ENCODE measurements at regions not wholly inside any gene's neighbourhood (a gene's known extent, or its start where the extent isn't known, plus 50 kb on each side); places are given as distances from the start of the nearest gene placed in this dataset.
"Not testable (repeated sequence)": the region's sequence is repeated elsewhere in the genome, so short reads cannot be mapped to it uniquely, and the experiment has no call there.

- no peak for DNase-seq
These were observed 544.7 kb downstream of the NLGN4X start for GRCh38 chrX:5683996-5684395.

DNA sequence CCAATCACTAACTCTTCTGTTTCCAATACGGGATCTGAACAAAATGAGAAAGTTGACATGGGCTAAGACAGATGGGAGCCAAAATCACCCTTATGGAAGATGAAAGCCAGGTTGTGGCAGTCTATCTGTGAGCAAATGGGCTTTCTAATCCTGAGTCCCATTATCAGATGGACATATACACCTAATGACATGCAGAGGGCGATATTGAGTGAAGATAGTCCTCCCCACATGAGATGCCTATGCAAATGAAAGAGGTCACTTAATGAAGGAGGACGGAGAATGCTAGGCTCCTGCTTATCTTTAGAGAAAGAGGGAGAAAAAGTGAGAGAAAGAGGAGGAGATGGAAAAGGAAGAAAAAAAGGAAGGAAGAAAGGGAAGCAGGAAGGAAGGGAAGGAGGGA is 547.5 kb downstream of the NLGN4X start:
- DNase-seq: no peak

- no peak for DNase-seq
These were observed 554.6 kb downstream of the NLGN4X start for GRCh38 chrX:5674036-5674435.

DNA sequence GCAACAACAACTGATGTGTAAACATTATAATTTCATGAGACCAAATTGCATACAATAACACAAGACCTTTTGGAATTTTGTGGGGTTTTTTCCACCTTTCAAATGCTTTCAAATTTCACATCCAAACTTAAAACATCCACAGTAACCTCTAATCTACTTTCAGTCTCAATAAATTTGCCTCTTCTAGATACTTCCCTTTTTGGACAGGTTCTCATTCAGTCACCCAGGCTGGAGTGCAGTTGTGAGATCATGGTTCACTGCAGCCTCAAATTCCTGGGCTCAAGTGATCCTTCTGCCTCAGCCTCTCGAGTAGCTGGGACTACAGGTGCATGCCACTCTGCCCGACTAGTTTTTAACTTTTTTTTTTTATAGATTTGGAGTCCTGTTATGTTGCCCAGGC is 556.6 kb downstream of the NLGN4X start:
- DNase-seq: no peak

DNA sequence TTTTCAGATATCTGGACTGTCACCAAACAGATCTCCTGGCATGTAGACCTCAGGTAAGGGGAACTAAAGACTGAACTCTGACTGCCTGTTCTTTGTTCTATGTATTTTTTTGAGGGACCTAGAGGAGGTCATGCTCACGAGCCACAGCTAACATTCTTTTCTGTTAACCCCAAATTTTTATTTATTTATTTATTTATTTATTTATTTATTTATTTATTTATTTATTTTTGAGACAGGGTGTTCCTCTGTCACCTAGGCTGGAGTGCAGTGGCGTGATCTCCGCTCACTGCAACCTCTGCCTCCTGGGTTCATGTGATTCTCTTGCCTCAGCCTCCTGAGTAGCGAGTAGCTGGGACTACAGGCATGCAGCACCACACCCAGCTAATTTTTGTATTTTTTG is 562.0 kb downstream of the NLGN4X start:
- not testable (repeated sequence) for DNase-seq

DNA sequence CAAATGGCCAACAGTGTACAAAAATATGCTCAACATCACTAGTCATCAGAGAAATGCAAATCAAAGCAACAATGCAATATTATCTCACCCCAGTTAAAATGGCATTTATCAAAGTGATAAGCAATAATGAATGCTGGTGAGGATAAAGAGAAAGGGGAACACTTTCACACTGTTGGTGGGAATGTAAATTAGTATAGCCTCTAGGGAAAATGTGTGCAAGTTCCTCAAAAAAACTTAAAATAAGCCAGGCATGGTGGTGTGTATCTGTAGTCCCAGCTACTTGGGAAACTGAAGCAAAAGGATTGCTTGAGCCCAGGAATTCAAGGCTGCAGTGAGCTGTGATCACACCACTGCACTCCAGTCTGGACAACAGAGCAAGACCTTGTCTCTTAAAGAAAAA is 572.1 kb downstream of the NLGN4X start:
- DNase-seq: no peak

DNA sequence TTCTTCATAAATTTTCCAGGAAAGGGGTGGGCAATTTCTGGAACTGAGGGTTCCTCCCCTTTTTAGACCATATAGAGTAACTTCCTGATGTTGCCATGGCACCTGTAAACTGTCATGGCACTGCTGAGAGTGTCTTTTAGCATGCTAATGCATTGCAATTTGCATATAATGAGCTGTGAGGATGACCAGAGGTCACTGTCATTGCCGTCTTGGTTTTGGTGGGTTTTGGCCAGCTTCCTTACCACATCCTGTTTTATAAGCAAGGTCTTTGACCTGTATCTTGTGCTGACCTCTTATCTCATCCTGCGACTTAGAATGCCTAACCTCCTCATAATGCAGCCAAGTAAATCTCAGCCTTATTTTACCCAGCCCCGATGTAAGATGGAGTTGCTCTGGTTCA is 577.8 kb downstream of the NLGN4X start:
- no peak for DNase-seq

- no peak for DNase-seq
These were observed 579.6 kb downstream of the NLGN4X start for GRCh38 chrX:5648941-5649568.

GRCh38 chrX:5646818-5647217 is 581.8 kb downstream of the NLGN4X start:
- no peak for DNase-seq

DNA sequence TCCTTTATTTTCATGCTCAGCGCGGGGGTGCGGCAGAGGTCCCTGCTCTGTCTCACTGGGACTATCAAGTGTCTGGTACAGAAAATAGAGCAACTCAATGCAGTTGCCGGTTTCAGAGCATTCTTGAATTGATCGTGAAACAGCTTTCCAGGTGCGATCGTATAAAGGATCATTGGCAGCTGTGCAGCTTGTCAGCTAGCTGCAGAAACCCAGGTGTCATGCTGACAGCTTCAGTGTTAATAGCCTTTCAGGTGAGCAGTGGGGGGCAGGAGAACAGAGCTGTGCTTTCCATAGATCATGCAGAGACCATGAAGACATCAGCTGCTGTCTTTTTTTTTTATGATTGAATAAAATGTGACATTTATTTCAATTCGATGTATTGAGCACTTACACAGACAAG is 583.9 kb downstream of the NLGN4X start:
- no peak for DNase-seq

- no peak for DNase-seq
These were observed 588.6 kb downstream of the NLGN4X start for GRCh38 chrX:5640071-5640470.

DNA sequence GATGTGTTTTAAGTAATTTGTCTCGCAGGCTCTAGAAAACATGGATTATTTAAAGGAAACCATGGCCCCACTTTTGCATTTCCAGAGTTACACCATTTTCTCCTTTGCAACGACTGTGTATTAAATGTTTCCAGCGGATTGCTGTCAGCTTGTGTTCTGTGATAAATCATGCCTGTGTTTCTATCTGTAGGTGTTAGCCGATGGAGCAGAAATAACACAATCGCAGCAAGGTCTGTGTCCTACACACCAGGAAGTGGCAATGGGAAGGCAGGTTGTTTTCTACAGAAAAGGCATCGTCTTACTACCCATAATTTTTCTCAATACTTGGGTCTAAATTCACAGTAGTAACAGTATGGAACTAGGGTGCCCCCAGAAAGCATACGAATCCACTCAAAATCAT is 590.1 kb downstream of the NLGN4X start:
- DNase-seq: no peak

- DNase-seq: no peak
These were observed 595.8 kb downstream of the NLGN4X start for GRCh38 chrX:5632887-5633286.

GRCh38 chrX:5632061-5632614 is 596.5 kb downstream of the NLGN4X start:
- no peak for DNase-seq

DNA sequence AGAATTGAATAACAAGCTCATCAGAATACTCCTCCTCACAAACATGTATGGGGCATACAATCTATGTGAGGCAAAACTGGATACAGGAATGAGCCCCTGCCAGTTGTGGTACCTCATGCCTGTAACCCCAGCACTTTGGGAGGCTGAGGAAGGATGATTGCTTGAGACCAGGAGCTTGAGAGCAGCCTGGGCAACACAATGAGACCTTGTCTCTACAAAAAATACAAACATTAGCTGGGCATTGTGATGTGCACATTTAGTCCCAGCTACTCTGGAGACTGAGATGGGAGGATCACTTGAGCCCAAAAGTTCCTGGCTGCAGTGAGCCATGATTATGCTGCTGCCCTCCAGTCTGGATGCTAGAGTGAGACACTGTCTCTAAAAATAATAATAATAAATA is 611.0 kb downstream of the NLGN4X start:
- no peak for DNase-seq

DNA sequence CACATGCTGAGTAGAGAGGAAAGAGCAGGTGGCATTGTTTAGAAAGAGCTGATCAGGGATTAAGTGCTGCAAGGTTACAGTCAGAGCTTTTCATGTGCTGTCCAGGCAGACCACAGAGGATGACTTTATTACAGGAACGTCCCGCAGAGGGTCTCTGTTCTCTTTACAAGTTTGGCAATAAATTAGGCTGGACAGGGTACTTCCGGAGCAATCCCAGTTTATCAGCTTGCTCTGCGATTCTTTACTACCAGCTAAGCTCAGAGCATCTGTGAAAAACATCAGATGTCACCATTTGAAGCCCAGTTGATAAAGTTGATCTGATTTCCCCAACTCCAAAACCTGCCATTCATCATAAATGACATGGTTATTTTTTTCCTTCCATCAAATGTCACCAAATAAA is 633.1 kb downstream of the NLGN4X start:
- DNase-seq: no peak

GRCh38 chrX:5586726-5587125 is 641.9 kb downstream of the NLGN4X start:
- DNase-seq: no peak

GRCh38 chrX:5575407-5575806 is 653.3 kb downstream of the NLGN4X start:
- no peak for DNase-seq

DNA sequence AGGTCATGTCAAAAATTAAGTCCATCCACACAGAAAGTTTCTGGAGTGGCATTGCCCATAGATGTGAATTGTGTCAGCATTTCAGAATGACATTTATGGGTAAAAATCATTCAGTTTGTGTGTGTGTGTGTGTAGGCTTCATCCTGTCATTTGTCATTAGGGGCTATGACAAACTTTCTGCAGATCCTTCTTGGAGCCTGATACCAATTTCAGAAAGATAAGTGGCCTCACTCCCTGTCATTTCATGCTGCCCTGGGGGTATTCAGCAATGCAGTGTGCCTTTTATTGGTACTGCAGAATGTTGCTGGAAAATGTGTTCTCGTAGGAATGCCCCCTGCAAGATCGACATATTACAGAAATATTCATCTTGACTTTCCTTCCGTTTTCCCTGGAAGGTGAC is 659.7 kb downstream of the NLGN4X start:
- no peak for DNase-seq

DNA sequence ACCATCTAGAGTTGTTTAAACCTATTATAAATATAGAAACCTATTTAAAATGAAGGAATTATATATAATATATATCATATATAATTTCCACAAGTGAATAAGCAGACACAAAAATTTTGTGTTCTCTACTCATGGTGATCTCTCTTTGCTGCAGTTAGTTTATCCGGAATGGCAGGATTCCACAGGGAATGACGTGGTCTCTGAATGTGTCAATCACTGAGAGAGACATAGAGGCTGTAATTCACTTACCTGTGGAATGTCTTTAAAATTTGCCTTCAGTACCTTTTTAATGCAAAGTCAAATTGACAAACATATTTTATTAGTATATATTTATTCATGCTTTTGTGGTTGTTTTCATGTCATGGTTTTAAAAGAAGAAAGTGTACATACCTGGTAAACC is 669.3 kb downstream of the NLGN4X start:
- no peak for DNase-seq

DNA sequence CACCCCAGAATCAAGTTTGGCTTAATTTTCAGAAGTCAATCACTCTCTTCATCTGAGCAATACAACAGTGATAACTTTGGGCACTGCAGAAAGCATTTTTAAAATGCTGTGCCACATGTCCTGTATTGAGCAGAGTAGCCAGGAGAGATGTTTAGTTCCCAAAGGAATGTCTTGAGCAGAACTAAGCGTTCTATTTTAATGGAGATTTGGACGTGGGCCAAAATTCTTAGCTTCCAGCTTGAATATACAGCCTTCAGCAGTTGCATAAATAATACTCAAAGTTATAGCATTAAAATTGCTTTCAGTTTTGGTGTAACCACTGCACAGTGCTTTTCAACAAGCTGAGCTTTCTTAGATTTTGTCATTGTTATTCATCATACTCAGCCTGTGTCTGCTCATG is 679.2 kb downstream of the NLGN4X start:
- DNase-seq: no peak

DNA sequence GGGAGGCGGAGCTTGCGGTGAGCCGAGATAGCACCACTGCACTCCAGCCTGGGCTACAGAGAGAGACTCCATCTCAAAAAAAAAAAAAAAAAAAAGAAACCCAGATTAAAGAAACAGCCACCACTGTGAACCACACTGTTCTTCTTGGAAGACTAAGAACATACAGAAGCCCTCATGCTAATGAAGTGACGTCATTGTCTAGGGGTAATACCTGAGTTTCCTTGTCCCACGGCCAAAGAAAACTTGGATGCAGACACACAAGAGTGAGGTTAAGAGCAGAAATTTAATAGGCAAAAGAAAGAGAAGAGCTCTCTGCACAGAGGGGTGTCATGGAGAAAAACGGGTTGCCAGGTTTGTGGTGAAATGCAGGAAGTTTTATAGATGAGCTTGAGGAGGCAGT is 691.6 kb downstream of the NLGN4X start:
- DNase-seq: no peak

DNA sequence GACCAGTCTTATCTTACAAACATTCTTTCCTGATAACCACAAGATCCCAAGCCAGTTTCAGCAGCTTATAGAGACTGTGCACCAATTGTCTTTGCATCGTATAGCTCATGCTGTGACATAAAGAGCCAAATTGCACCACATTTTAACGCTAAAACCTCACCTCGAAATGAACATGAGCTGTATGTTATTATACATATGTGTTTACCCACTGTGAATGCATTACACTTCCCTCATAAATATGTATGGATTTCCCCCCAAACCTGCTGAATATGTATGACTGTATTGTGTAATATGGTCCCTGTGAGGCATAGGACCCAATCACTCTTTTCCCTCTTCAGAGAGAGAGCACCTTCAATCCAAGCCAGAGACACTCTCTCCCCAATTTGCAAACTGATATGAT is 692.4 kb downstream of the NLGN4X start:
- DNase-seq: no peak

- no peak for DNase-seq
These were observed 700.6 kb downstream of the NLGN4X start for GRCh38 chrX:5528057-5528456.

GRCh38 chrX:5526191-5526590 is 702.5 kb downstream of the NLGN4X start:
- DNase-seq: no peak
